ENCODE measurements at regions not wholly inside any gene's neighbourhood (a gene's known extent, or its start where the extent isn't known, plus 50 kb on each side); places are given as distances from the start of the nearest gene placed in this dataset.

DNA sequence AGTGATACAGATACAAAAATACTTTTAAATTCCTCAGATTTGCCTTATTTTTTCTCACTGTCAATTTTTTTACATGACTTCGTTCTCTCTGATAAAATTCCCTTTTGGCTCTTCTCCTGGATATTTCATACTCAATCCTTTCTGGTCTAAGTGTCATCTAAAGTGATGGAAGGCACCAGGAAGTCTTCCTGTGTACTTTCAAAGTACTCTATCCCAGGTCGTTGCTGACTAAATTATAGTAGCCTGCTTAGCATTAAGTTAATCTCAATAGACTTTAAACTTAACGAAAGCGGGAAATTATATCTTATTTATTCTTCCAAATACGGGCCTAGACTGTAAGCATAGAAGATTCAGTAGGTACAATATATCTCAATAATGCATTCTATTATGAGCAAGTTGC, 67.8 kb downstream of the CASP12 start:
- TF ChIP-seq, protein P1, sequence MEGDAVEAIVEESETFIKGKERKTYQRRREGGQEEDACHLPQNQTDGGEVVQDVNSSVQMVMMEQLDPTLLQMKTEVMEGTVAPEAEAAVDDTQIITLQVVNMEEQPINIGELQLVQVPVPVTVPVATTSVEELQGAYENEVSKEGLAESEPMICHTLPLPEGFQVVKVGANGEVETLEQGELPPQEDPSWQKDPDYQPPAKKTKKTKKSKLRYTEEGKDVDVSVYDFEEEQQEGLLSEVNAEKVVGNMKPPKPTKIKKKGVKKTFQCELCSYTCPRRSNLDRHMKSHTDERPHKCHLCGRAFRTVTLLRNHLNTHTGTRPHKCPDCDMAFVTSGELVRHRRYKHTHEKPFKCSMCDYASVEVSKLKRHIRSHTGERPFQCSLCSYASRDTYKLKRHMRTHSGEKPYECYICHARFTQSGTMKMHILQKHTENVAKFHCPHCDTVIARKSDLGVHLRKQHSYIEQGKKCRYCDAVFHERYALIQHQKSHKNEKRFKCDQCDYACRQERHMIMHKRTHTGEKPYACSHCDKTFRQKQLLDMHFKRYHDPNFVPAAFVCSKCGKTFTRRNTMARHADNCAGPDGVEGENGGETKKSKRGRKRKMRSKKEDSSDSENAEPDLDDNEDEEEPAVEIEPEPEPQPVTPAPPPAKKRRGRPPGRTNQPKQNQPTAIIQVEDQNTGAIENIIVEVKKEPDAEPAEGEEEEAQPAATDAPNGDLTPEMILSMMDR (IDR thresholded peaks at IDR 0.05; ENCODE audit: low read depth, low read length): no peak
- TF ChIP-seq, protein P2, sequence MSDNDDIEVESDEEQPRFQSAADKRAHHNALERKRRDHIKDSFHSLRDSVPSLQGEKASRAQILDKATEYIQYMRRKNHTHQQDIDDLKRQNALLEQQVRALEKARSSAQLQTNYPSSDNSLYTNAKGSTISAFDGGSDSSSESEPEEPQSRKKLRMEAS (IDR thresholded peaks at IDR 0.05; ENCODE audit: low read depth, low read length): no peak
- no peak for TF ChIP-seq POLR2A (IDR thresholded peaks at IDR 0.05; ENCODE audit: extremely low read depth, insufficient read length)
